GM12864 (cell line): ENCODE measurements at regions not wholly inside any gene's neighbourhood (a gene's known extent, or its start where the extent isn't known, plus 50 kb on each side); places are given as distances from the start of the nearest gene placed in this dataset.

Experiments used
- DNase-seq: peaks from one replicate; pipeline ENCODE4 v3.0.0-alpha.2; 2011; ENCODE audit warnings: low read depth
- H3K4me3 ChIP-seq: 2 replicates; pipeline ENCODE4 v1.5.1; 2011; ENCODE audit warnings: mild to moderate bottlenecking, low read depth, low read length, control low read depth
- TF ChIP-seq, protein P1 (sequence below): IDR thresholded peaks from 2 replicates; pipeline ENCODE4 v1.5.1; 2011; ENCODE audit warnings: low read depth, mild to moderate bottlenecking, moderate library complexity, low read length, control low read depth, inconsistent platforms; ENCODE audit errors: missing control alignments

DNA sequence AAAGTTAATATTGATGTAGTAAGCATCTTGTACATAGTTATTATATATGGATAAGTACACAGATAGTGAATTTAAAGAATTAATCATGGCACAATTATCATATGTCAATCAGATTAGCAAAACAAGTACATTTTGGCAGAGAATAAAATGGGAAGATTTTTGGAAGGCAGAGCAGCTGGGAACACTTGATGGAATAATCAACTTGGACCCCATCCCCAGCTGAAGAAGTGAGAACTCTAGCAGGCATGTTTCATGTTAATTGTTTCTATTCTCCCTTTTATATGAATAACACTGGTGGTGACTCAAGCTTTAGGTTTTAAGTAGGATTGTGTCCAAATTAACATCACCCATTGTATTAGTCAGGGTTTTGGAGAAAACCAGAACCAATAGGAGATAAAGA, 198.7 kb downstream of the KCNJ2 start:
- TF ChIP-seq, protein P1, sequence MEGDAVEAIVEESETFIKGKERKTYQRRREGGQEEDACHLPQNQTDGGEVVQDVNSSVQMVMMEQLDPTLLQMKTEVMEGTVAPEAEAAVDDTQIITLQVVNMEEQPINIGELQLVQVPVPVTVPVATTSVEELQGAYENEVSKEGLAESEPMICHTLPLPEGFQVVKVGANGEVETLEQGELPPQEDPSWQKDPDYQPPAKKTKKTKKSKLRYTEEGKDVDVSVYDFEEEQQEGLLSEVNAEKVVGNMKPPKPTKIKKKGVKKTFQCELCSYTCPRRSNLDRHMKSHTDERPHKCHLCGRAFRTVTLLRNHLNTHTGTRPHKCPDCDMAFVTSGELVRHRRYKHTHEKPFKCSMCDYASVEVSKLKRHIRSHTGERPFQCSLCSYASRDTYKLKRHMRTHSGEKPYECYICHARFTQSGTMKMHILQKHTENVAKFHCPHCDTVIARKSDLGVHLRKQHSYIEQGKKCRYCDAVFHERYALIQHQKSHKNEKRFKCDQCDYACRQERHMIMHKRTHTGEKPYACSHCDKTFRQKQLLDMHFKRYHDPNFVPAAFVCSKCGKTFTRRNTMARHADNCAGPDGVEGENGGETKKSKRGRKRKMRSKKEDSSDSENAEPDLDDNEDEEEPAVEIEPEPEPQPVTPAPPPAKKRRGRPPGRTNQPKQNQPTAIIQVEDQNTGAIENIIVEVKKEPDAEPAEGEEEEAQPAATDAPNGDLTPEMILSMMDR: no peak

GRCh38 chr17:70369391-70369790, 200.1 kb downstream of the KCNJ2 start:
- H3K4me3 ChIP-seq: no peak overlapping the region
- TF ChIP-seq, protein P1: no peak
- DNase-seq: no peak

More for the DNA sequence above, 198.7 kb downstream of the KCNJ2 start:
- no peak for DNase-seq
- H3K4me3 ChIP-seq: no peak overlapping the region

DNA sequence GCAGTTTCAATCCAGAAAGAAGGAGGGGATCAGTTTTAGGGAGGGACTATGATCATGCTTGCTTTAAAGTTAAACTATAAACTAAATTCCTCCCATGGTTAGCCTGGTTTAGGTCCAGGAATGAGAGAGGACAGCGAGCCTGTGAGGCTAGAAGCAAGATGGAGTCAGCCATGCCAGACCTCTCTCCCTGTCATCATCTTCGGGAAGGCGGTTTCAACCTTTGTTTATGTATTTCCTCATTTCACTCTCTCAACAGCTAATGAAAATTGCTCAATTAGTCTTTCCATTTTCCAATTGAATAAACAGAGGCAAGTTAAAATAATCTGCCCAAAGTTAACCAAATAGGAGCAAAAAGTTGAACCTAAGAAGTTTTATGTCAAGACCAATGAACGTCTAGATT, 201.5 kb downstream of the KCNJ2 start:
- TF ChIP-seq, protein P1: no peak
- H3K4me3 ChIP-seq: no peak overlapping the region
- no peak for DNase-seq

- no peak overlapping the region for H3K4me3 ChIP-seq
- DNase-seq: no peak
- TF ChIP-seq, protein P1: no peak
These were observed 204.0 kb downstream of the KCNJ2 start for GRCh38 chr17:70373369-70373768.

GRCh38 chr17:70374496-70374895, 205.2 kb downstream of the KCNJ2 start:
- TF ChIP-seq, protein P1: no peak
- no peak overlapping the region for H3K4me3 ChIP-seq
- DNase-seq: no peak

GRCh38 chr17:70375406-70375805, 206.1 kb downstream of the KCNJ2 start:
- DNase-seq: no peak
- TF ChIP-seq, protein P1: no peak
- no peak overlapping the region for H3K4me3 ChIP-seq

DNA sequence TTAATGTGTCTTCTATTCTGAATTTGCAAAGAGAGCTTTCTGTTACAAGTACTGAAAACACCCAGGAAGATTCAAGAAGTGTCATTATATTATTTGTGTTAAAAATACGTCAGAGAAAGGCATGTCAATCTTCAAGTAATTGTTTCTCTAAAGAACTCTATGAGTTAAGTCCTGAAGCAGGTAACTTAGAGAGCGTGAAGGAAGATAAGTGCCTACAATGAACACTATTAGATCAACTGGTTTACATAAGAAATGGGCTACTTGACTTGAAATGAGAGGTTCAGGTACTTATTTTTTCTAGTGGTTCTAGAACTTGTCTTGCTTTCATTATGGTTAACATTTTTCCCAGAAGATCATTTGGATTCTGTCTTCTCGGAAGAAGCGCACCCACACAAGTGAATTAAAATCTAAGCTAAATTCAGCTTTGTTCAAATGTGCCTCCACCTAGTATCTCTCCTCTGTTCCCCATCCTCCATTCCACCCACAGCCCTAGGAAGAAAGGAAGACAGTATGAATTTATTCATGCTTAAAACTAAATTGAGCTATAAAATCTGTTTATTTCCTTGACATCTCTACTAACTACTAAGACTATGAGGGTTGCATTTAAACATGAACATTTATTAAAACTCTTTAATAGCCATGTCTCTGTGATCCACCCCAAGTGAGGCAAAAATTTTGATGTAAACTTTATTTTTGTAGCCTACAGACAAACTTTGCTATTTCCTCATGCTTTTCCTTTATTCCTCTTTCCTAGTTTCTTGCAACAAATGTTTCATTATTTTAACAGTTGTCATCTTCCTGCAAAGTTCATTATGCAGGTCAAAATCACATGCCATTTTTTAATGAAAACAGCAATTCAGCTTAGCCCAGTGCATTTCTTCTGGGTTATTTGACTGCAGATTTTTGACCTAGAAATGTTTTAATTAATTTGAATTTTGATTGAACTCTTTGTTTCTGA, 206.8 kb downstream of the KCNJ2 start:
- TF ChIP-seq, protein P1: no peak
- no peak overlapping the region for H3K4me3 ChIP-seq
- DNase-seq: no peak
